CD1c-positive myeloid dendritic cell (primary cell): ENCODE measurements at regions not wholly inside any gene's neighbourhood (a gene's known extent, or its start where the extent isn't known, plus 50 kb on each side); places are given as distances from the start of the nearest gene placed in this dataset.
A peak's percentile ranks its signal among the peaks of the same experiment; 100 is the strongest.
"Not testable (repeated sequence)": the region's sequence is repeated elsewhere in the genome, so short reads cannot be mapped to it uniquely, and the experiment has no call there.

Experiments used
- DNase-seq: peaks from one replicate; pipeline ENCODE4 v3.0.0-alpha.2; 2016; ENCODE audit errors: extremely low spot score

- not testable (repeated sequence) for DNase-seq
Measured at GRCh38 chr6:121636217-121636616, 200.8 kb downstream of the GJA1 start.

- DNase-seq: no peak
Measured at GRCh38 chr6:121639021-121639420, 203.6 kb downstream of the GJA1 start.

DNA sequence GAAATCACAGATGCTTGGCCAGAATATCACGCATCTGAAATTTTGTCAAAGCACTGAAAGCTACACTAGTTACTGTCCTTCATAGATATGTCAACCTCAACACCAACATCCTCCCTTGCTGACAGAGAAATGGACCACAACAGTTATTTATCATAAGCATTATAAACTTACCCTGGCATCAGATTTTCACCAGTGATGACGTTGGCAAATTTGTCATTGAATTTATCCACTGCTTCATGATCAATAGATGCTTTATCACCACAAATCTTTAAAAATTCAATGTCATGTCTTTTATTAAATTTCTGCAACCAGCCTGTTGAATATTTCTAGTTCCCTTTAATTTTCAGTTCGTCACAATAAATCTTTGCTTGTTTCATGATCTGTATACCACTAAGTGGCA lies 205.7 kb downstream of the GJA1 start:
- no peak for DNase-seq

- no peak for DNase-seq
Measured at GRCh38 chr6:121645100-121645745, 209.8 kb downstream of the GJA1 start.

GRCh38 chr6:121647905-121648304 lies 212.5 kb downstream of the GJA1 start:
- DNase-seq: no peak

GRCh38 chr6:121649951-121650350 lies 214.5 kb downstream of the GJA1 start:
- DNase-seq: no peak

- DNase-seq: no peak
Measured at GRCh38 chr6:121651420-121651819, 216.0 kb downstream of the GJA1 start.

- DNase-seq: no peak
Measured at GRCh38 chr6:121652223-121652622, 216.8 kb downstream of the GJA1 start.

DNA sequence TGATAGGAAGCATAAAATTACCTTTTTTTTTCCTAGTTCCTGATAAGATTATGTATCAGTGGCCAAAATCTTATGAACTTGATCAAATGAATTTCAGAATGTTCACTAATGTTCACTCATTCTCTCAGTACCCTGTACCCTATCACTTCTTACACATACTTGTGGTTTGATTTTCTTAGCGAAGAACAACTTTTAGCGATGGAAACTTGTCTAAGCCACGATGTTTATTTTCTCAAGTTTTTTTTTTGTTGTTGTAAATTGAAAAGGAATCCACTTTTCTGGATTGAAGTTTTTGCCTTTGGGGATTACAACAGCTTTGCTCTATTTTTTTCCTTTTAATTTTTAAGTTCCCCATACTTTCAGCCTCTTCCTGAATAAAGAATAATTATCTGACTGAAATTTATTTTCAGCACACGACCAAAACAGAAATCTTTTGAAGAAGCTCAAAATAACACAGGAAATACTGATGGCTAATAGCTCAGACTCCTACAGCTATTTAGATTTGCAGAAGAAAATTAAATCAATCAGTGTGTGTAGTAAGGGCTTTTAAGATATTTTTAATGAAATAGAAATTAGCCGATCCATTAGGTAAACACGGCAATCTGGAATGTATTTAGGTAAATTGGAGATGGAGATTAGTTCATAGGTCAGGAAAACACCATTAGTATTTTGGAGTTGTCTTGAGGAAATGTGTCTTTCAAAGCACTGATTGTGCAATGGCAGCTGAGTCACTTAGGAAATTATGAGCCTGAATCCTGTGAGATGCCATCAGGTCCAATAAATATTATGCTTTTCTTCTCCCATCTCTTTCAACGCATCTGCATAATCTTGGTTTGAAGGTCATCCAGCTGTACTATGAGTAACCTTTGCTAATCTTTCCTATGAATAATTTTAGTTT lies 217.5 kb downstream of the GJA1 start:
- peak; percentile 28 for DNase-seq

DNA sequence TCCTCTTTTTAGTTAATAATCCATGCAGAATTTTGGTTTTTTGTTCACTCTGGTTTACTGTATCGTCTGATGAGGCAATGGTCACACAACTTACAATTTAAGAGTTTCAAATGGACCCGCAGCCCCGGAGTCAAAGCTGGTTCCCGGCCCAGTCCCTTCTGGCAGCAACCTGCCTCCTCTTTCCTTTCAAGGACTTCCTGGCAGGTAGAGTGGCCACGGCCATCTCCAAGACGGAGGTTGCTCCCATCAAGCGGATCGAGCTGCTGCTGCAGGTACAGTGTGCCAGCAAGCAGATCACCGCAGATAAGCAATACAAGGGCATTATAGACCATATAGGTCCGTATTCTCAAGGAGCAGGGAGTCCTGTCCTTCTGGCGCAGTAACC lies 218.2 kb downstream of the GJA1 start:
- DNase-seq: no peak

DNA sequence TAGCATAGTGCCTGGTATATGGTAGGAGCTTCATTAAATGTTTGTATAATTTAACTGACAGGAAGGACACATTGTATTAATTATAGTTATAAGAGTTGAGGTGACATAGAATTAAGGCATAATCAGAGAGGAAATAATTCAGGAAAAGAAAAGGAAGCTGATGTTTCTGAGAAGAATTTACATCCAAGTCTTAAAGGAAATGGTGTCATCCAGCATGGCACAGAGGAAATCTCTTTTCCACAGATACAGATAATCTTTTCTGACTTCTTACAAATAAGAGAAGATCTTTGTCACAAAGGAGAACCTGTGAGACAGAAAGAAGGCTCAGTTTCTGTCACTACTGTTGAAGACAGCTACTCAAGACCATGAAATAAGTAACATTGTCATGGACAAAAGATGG lies 222.5 kb downstream of the GJA1 start:
- DNase-seq: no peak

GRCh38 chr6:121660277-121660676 lies 224.8 kb downstream of the GJA1 start:
- no peak for DNase-seq

DNA sequence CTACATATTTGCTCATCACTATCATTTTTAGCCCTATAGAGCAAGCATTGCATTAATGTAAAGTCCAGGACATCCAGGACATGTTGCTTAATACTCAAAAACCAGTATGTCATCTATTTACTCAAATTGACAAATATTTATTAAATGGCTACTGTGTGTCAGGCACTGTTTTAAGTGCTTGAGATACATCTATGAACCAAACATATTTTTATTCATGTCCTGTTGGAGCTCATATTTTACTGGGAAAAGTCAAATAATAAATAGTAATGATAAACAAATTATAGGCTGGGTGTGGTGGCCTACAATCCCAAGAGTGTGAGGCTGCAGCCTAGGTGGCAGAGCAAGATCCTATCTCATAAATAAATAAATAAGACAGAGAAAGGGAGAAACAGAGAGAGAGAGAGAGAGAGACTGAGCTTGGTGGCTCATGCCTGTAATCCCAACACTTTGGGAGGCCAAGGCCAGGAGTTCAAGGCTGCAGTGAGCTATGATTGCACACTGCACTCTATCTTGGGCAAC lies 227.9 kb downstream of the GJA1 start:
- DNase-seq: no peak

- no peak for DNase-seq
Measured at GRCh38 chr6:121664158-121664557, 228.7 kb downstream of the GJA1 start.

DNA sequence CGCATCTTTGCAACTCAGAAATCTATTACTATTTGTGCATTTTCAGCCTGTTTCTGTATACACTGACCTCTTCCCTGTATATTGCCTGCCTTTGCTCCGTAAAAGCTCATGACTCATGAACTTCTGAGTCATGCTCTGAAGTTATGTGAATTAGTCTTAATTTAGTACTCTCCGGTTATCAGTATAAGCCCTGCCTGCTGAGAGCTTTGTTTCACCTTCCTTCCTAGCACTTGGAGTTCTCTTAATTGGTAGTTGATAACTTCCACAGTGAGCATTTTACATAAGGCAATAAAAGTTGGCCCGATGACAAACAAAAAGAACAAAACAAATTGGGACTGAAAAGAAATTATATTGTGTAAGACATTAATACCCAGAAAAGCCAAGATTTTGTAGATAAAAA lies 231.4 kb downstream of the GJA1 start:
- no peak for DNase-seq

- no peak for DNase-seq
Measured at GRCh38 chr6:121668259-121668658, 232.8 kb downstream of the GJA1 start.

- DNase-seq: no peak
Measured at GRCh38 chr6:121670511-121670910, 235.1 kb downstream of the GJA1 start.

DNA sequence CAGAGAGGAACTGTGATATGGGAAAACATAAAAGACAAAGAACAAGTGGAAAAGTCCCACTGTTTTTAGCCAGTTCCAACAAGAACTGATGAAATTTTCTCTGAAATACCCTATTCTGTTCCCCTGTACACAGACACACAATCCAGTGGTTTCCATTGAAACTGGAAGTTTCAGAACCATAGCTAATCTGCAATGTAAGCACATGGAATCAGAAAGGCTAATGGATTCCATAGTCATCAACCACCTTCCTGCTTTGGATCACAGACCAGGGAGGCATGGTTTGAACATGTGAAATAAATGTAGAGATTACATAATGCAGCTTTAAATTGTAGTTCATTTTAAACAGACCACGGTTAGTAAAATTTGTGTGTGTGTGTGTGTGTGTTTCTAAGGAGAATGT lies 242.1 kb downstream of the GJA1 start:
- no peak for DNase-seq

DNA sequence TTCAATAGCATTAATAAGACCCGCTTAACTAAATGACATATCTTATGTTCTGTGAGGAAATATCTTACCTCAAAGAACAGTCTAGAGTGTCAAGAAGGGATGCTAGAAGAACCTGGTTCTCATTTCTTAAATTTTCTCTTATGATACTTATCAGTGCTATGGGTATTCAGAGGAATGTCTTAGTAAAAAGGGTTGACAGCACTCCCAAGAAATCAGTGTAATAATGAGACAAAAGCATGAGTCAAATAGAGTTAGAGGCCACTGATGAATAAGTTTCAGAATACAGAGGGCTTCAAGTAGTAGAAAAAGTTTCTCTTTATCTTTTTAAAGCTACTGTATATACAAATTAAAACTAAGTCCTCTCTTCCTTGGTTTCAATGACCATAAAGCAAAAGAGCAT lies 242.8 kb downstream of the GJA1 start:
- no peak for DNase-seq

- DNase-seq: no peak
Measured at GRCh38 chr6:121680058-121680457, 244.6 kb downstream of the GJA1 start.

- DNase-seq: no peak
Measured at GRCh38 chr6:121682666-121683065, 247.2 kb downstream of the GJA1 start.

DNA sequence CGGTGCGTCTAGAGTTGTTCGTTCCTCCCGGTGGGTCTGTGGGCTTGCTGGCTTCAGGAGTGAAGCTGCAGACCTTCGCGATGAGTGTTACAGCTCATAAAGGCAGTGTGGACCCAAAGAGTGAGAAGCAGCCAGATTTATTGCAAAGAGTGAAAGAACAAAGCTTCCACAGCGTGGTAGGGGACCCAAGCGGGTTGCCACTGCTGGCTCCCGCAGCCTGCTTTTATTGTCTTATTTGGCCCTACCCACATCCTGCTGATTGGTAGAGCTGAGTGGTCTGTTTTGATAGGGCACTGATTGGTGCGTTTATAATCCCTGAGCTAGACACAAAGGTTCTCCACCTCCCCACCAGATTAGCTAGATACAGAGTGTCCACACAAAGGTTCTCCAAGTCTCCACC lies 250.4 kb downstream of the GJA1 start:
- not testable (repeated sequence) for DNase-seq

GRCh38 chr6:121686611-121687023 lies 251.2 kb downstream of the GJA1 start:
- no peak for DNase-seq
